Stimulated activated effector memory CD8-positive, alpha-beta T cell treated with anti-CD3 and anti-CD28 coated beads, Interleukin-12 subunit alpha, Interleukin-12 subunit beta, amount 100 ng/mL, for 72 hours (primary cell): ENCODE measurements at regions not wholly inside any gene's neighbourhood (a gene's known extent, or its start where the extent isn't known, plus 50 kb on each side); places are given as distances from the start of the nearest gene placed in this dataset.

Experiments
- ATAC-seq: fragments of 150-1000 bp; cut with Tn5 transposase; 2 replicates; pipeline ENCODE4 v1.10.0; 2021
- DNase-seq, 2 donors: peaks; one replicate each; pipeline ENCODE4 v3.0.0; 2021 to 2022; ENCODE audit warnings: low spot score in 2 of 2
- H3K27ac Mint-ChIP-seq: one replicate; pipeline ENCODE4 v1.8.0; 2022; ENCODE audit warnings: mild to moderate bottlenecking, mixed read lengths
- H3K36me3 Mint-ChIP-seq: one replicate; pipeline ENCODE4 v1.8.0; 2022; ENCODE audit warnings: mild to moderate bottlenecking, mixed read lengths
- H3K4me1 Mint-ChIP-seq: one replicate; pipeline ENCODE4 v1.8.0; 2022; ENCODE audit warnings: mixed read lengths
- H3K4me3 Mint-ChIP-seq: one replicate; pipeline ENCODE4 v1.8.0; 2022; ENCODE audit warnings: mild to moderate bottlenecking, mixed read lengths
- H3K9me3 Mint-ChIP-seq: one replicate; pipeline ENCODE4 v1.8.0; 2022; ENCODE audit warnings: mixed read lengths

DNA sequence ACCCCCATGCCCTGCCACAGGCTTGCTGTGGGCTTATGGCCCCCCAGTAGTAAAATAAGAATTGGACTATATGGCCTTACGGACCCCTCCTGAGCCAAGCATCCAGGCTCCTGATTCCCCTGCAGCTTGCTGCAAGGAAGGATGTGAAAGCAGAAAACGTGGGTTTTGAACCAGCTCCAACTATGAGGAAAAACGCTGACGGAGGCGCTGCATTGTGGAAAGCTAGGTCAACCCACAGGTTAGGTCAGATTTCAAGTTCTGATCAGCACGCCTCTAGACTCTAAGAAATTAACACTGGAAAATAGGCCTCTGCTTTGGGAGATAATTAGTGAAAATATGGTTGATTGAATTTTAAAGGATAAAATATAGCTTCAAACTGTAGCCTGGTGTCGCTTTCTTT, 195.4 kb upstream of the HES1 start:
- DNase-seq (no peak), ATAC-seq (no peak)
- Mint-ChIP-seq H3K36me3 (no peaks in the 10 kb centered on the region), H3K4me3 (no peak overlapping the region), H3K27ac (no peak overlapping the region), H3K4me1 (no peaks in the 10 kb centered on the region), H3K9me3 (no peaks in the 10 kb centered on the region)

DNA sequence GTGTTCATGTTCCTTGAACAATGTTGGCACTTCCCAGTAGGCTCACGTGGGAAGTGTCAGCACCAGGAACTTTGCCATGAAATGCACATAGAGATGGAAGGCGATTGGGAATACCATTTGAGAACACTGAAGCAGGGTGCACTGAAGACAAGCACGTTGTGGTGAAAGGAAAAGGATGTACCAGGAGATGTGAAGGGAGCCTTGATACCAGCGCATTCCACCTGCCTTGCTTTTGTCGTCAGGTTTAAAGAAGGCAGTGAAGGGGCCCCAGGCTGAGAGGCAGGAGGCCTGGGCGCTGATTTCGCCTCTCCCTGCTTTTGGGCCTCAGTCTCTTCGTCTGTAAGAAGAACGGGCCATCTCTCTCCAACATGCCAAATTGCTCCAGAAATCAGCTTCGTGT, 194.5 kb upstream of the HES1 start:
- DNase-seq: no peak
- Mint-ChIP-seq H3K4me3 (no peak overlapping the region), H3K4me1 (no peaks in the 10 kb centered on the region), H3K27ac (no peak overlapping the region), H3K9me3 (no peaks in the 10 kb centered on the region), H3K36me3 (no peaks in the 10 kb centered on the region)
- ATAC-seq: no peak

DNA sequence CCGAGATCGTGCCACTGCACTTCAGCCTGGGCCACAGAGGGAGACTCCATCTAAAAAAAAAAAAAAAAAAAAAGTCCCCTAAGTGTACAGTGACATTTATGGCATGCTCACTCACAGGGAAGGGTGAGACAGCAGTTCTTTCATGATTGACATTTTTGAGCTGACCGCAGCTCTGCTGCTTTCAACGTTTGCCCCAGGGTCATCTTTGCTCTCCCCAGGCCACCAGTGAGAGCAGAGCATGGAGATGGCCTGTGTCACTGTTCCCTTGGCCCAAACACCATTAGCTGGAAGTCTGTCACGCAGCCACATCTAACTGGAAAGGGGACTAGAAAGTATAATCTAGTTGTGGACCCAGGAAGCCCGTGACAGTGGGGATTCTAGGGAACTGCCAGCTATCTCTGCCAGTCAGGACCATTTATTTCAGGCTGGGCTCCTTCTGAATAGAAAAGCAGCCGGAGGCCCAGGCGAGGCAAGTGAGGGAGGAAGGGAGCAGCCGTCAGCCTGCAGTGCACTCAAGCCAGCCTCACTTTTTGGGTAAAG, 193.4 kb upstream of the HES1 start:
- Mint-ChIP-seq H3K9me3 (no peaks in the 10 kb centered on the region), H3K27ac (no peak overlapping the region), H3K4me1 (no peaks in the 10 kb centered on the region), H3K4me3 (no peak overlapping the region), H3K36me3 (no peaks in the 10 kb centered on the region)
- DNase-seq: no peak
- ATAC-seq: no peak

DNA sequence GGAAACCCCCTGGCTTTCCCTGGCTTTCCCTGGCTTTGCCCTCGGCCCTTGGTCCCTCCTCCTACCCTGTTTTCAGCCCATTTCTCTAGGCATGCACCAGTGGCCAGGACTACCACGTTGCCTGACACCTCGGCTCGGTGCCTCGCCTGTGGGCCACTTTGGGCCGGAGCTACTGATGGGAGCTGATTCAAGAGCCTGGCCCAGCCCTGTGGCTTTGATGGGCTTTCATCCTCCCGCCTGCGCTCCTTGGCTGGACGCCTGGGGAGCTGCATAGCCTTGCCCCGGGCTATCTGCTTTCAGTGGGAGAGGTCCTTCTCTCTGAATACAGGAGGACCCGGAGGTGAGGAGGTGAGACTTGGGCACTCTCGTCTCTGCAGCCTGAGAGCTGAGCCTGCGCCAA, 192.7 kb upstream of the HES1 start:
- DNase-seq: no peak
- H3K9me3 Mint-ChIP-seq: no peaks in the 10 kb centered on the region
- no peak overlapping the region for H3K4me3 Mint-ChIP-seq
- no peaks in the 10 kb centered on the region for H3K36me3 Mint-ChIP-seq
- H3K4me1 Mint-ChIP-seq: no peaks in the 10 kb centered on the region
- H3K27ac Mint-ChIP-seq: no peak overlapping the region
- ATAC-seq: no peak

GRCh38 chr3:193943851-193944517, 192.0 kb upstream of the HES1 start:
- Mint-ChIP-seq H3K27ac (no peak overlapping the region), H3K36me3 (no peaks in the 10 kb centered on the region), H3K4me1 (no peaks in the 10 kb centered on the region), H3K4me3 (no peak overlapping the region), H3K9me3 (no peaks in the 10 kb centered on the region)
- ATAC-seq (no peak), DNase-seq (no peak)

DNA sequence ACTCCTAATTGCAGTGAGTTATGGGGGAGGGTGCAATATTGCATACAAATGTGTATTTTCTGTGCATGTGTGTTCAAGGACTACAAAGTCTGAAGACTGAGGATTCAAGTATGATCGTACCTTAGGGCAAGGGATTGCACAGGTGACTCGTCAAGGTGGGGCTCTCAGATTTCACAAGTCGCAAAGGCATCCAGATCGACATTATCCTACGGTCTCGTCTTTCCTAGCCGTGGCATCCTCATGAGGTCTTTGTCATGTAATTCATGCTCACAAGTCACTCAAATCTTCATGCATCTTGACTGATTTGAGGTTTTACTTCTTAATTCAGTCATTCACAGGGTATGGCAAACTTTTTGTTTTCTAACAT, 191.4 kb upstream of the HES1 start:
- Mint-ChIP-seq H3K4me3 (no peak overlapping the region), H3K9me3 (no peaks in the 10 kb centered on the region), H3K4me1 (no peaks in the 10 kb centered on the region), H3K27ac (no peak overlapping the region), H3K36me3 (no peaks in the 10 kb centered on the region)
- no peak for DNase-seq
- ATAC-seq: no peak

GRCh38 chr3:193945143-193945542, 190.8 kb upstream of the HES1 start:
- Mint-ChIP-seq H3K36me3 (no peaks in the 10 kb centered on the region), H3K4me3 (no peak overlapping the region), H3K9me3 (no peaks in the 10 kb centered on the region), H3K4me1 (no peaks in the 10 kb centered on the region), H3K27ac (no peak overlapping the region)
- no peak for DNase-seq
- no peak for ATAC-seq

GRCh38 chr3:193946945-193947344, 189.0 kb upstream of the HES1 start:
- ATAC-seq: no peak

GRCh38 chr3:193947596-193947995, 188.4 kb upstream of the HES1 start:
- ATAC-seq: no peak
- no peak overlapping the region for H3K27ac Mint-ChIP-seq

More at GRCh38 chr3:193946945-193947344, 189.0 kb upstream of the HES1 start:
- no peak overlapping the region for H3K27ac Mint-ChIP-seq
- H3K4me3 Mint-ChIP-seq: no peak overlapping the region
- no peak for DNase-seq
- no peaks in the 10 kb centered on the region for H3K36me3 Mint-ChIP-seq
- H3K4me1 Mint-ChIP-seq: no peaks in the 10 kb centered on the region
- no peaks in the 10 kb centered on the region for H3K9me3 Mint-ChIP-seq

DNA sequence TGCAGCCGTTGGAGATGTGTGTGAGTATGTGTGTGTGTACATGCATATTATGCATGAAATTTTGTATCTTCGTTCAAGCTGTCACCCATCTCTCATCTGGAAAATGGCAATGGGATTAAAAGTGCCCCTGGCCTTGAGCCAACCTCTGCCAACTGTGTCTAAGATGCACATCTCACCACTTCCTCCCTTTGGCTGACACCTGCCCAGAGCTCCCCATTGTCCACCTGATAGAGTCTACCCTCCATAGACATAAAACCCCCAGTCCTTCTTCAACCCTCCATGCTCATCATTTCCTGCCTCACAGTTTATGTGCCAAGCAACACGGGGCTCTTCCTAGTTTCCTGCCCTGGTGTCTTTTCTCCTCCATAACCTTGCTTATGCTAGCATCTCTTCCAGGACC, 187.5 kb upstream of the HES1 start:
- Mint-ChIP-seq H3K4me1 (no peaks in the 10 kb centered on the region), H3K27ac (no peak overlapping the region), H3K4me3 (no peak overlapping the region), H3K36me3 (no peaks in the 10 kb centered on the region), H3K9me3 (peaks cover 1% of the 10 kb centered on the region)
- no peak for DNase-seq
- ATAC-seq: no peak

More at GRCh38 chr3:193947596-193947995, 188.4 kb upstream of the HES1 start:
- DNase-seq: no peak
- Mint-ChIP-seq H3K36me3 (no peaks in the 10 kb centered on the region), H3K9me3 (no peaks in the 10 kb centered on the region), H3K4me1 (no peaks in the 10 kb centered on the region), H3K4me3 (no peak overlapping the region)

DNA sequence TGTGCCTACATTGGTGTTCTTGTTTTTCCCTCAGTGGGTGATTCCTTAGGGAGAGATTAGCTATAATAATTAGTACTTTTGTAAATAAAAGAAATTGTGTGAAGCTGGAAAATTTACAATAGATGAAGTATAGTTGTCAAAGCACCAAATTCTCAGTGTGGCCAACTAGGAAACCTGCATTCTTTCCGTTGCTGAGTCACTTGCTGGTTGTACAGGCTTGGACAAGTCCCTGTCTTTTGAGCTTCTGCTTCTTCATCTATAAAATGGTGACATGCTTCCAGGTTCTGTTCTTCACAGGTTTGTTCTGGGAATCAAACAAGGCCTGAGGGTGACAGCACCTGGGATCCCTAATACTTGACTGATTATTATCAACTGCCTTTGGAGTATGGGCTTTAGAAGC, 184.1 kb upstream of the HES1 start:
- no peak overlapping the region for H3K27ac Mint-ChIP-seq
- peaks cover 25% of the 10 kb centered on the region for H3K9me3 Mint-ChIP-seq
- no peaks in the 10 kb centered on the region for H3K36me3 Mint-ChIP-seq
- H3K4me1 Mint-ChIP-seq: no peaks in the 10 kb centered on the region
- DNase-seq: peak in 1 of 2 donors; percentile 23
- H3K4me3 Mint-ChIP-seq: no peak overlapping the region
- no peak for ATAC-seq

- no peak overlapping the region for H3K4me3 Mint-ChIP-seq
- no peaks in the 10 kb centered on the region for H3K4me1 Mint-ChIP-seq
- no peak for ATAC-seq
- H3K36me3 Mint-ChIP-seq: no peaks in the 10 kb centered on the region
- H3K27ac Mint-ChIP-seq: no peak overlapping the region
- H3K9me3 Mint-ChIP-seq: peaks cover 25% of the 10 kb centered on the region
- no peak for DNase-seq
Measured at GRCh38 chr3:193954752-193955151, 181.2 kb upstream of the HES1 start.

- ATAC-seq (no peak), DNase-seq (peak in 1 of 2 donors; percentile 33)
- H3K27ac Mint-ChIP-seq: no peak overlapping the region
- H3K9me3 Mint-ChIP-seq: peaks cover 25% of the 10 kb centered on the region
- no peaks in the 10 kb centered on the region for H3K36me3 Mint-ChIP-seq
- H3K4me1 Mint-ChIP-seq: no peaks in the 10 kb centered on the region
- no peak overlapping the region for H3K4me3 Mint-ChIP-seq
Measured at GRCh38 chr3:193955719-193956118, 180.2 kb upstream of the HES1 start.

DNA sequence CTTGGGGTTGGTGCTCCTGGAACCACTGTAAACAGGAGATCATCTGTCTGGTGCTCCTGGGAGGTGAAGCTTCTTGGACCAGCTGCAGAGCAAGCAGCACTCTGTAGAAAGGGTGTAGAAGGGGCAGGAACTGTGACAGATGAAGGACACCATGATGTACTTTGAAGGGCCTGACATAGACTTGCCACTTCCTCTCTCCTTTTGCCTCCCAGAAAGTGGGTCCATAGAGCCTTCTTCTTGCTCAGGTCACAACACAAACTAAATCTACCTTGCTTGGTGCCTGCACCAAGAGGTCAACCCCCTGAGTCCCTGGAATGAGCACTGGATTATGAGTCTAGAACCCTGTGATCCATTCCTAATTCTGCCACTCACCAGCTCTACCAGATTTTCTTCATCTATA, 176.1 kb upstream of the HES1 start:
- no peaks in the 10 kb centered on the region for H3K36me3 Mint-ChIP-seq
- H3K9me3 Mint-ChIP-seq: peaks cover 13% of the 10 kb centered on the region
- ATAC-seq (no peak), DNase-seq (peak in 1 of 2 donors; percentile 22)
- no peak overlapping the region for H3K4me3 Mint-ChIP-seq
- peaks cover 13% of the 10 kb centered on the region for H3K4me1 Mint-ChIP-seq
- no peak overlapping the region for H3K27ac Mint-ChIP-seq

GRCh38 chr3:193960487-193961274, 175.3 kb upstream of the HES1 start:
- no peak overlapping the region for H3K27ac Mint-ChIP-seq
- no peaks in the 10 kb centered on the region for H3K36me3 Mint-ChIP-seq
- peak in 1 of 2 donors; percentile 20 for DNase-seq
- peaks cover 6% of the 10 kb centered on the region for H3K9me3 Mint-ChIP-seq
- H3K4me3 Mint-ChIP-seq: no peak overlapping the region
- no peak for ATAC-seq
- peaks cover 13% of the 10 kb centered on the region for H3K4me1 Mint-ChIP-seq
